NCI-H2029 (cell line): ENCODE measurements at regions not wholly inside any gene's neighbourhood (a gene's known extent, or its start where the extent isn't known, plus 50 kb on each side); places are given as distances from the start of the nearest gene placed in this dataset.
A peak's percentile ranks its signal among the peaks of the same experiment; 100 is the strongest.
"Not testable (repeated sequence)": the region's sequence is repeated elsewhere in the genome, so short reads cannot be mapped to it uniquely, and the experiment has no call there.

ENCODE experiments used
- DNase-seq: peaks from one replicate; lab custom pipeline; 2025; lab: John Stamatoyannopoulos, UW

GRCh38 chrX:150238632-150239382 is 124.3 kb upstream of the MAMLD1 start:
- DNase-seq: no peak

GRCh38 chrX:150239946-150240642 is 123.0 kb upstream of the MAMLD1 start:
- DNase-seq: no peak

GRCh38 chrX:150240643-150240970 is 122.5 kb upstream of the MAMLD1 start:
- DNase-seq: no peak

- DNase-seq: no peak
Measured at GRCh38 chrX:150253959-150254620, 109.0 kb upstream of the MAMLD1 start.

GRCh38 chrX:150254909-150255308 is 108.2 kb upstream of the MAMLD1 start:
- DNase-seq: no peak

GRCh38 chrX:150255441-150256296 is 107.4 kb upstream of the MAMLD1 start:
- DNase-seq: no peak

- DNase-seq: no peak
Measured at GRCh38 chrX:150256297-150256650, 106.8 kb upstream of the MAMLD1 start.

- DNase-seq: no peak
Measured at GRCh38 chrX:150257353-150258175, 105.6 kb upstream of the MAMLD1 start.

- DNase-seq: no peak
Measured at GRCh38 chrX:150258176-150258425, 105.0 kb upstream of the MAMLD1 start.

GRCh38 chrX:150258463-150259430 is 104.4 kb upstream of the MAMLD1 start:
- no peak for DNase-seq

GRCh38 chrX:150262456-150262855 is 100.7 kb upstream of the MAMLD1 start:
- DNase-seq: no peak

- DNase-seq: no peak
Measured at GRCh38 chrX:150268839-150269355, 94.2 kb upstream of the MAMLD1 start.

GRCh38 chrX:150269605-150270254 is 93.4 kb upstream of the MAMLD1 start:
- DNase-seq: no peak

- no peak for DNase-seq
Measured at GRCh38 chrX:150270622-150271021, 92.5 kb upstream of the MAMLD1 start.

GRCh38 chrX:150273575-150274294 is 89.4 kb upstream of the MAMLD1 start:
- DNase-seq: not testable (repeated sequence)

- DNase-seq: no peak
Measured at GRCh38 chrX:150282953-150283352, 80.2 kb upstream of the MAMLD1 start.

- no peak for DNase-seq
Measured at GRCh38 chrX:150291014-150291413, 72.1 kb upstream of the MAMLD1 start.

- peak; percentile 35 for DNase-seq
Measured at GRCh38 chrX:150293311-150294013, 69.7 kb upstream of the MAMLD1 start.
